ENCODE measurements at regions not wholly inside any gene's neighbourhood (a gene's known extent, or its start where the extent isn't known, plus 50 kb on each side); places are given as distances from the start of the nearest gene placed in this dataset.

- TF ChIP-seq ZNF274 (IDR thresholded peaks at IDR 0.05; ENCODE audit: low read length) (no peak), ZNF274 (tag by site-specific recombination; IDR thresholded peaks at IDR 0.05; ENCODE audit: borderline replicate concordance) (no peak), ZNF664 (tag by site-specific recombination; IDR thresholded peaks at IDR 0.05) (no peak), ZBTB1 (tag by site-specific recombination; IDR thresholded peaks at IDR 0.05) (no peak)
- TF ChIP-seq, protein P1, sequence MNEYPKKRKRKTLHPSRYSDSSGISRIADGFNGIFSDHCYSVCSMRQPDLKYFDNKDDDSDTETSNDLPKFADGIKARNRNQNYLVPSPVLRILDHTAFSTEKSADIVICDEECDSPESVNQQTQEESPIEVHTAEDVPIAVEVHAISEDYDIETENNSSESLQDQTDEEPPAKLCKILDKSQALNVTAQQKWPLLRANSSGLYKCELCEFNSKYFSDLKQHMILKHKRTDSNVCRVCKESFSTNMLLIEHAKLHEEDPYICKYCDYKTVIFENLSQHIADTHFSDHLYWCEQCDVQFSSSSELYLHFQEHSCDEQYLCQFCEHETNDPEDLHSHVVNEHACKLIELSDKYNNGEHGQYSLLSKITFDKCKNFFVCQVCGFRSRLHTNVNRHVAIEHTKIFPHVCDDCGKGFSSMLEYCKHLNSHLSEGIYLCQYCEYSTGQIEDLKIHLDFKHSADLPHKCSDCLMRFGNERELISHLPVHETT (tag by site-specific recombination; IDR thresholded peaks at IDR 0.05), result no peak
- TF ChIP-seq, protein P2, sequence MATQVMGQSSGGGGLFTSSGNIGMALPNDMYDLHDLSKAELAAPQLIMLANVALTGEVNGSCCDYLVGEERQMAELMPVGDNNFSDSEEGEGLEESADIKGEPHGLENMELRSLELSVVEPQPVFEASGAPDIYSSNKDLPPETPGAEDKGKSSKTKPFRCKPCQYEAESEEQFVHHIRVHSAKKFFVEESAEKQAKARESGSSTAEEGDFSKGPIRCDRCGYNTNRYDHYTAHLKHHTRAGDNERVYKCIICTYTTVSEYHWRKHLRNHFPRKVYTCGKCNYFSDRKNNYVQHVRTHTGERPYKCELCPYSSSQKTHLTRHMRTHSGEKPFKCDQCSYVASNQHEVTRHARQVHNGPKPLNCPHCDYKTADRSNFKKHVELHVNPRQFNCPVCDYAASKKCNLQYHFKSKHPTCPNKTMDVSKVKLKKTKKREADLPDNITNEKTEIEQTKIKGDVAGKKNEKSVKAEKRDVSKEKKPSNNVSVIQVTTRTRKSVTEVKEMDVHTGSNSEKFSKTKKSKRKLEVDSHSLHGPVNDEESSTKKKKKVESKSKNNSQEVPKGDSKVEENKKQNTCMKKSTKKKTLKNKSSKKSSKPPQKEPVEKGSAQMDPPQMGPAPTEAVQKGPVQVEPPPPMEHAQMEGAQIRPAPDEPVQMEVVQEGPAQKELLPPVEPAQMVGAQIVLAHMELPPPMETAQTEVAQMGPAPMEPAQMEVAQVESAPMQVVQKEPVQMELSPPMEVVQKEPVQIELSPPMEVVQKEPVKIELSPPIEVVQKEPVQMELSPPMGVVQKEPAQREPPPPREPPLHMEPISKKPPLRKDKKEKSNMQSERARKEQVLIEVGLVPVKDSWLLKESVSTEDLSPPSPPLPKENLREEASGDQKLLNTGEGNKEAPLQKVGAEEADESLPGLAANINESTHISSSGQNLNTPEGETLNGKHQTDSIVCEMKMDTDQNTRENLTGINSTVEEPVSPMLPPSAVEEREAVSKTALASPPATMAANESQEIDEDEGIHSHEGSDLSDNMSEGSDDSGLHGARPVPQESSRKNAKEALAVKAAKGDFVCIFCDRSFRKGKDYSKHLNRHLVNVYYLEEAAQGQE (tag by site-specific recombination; IDR thresholded peaks at IDR 0.05), result no peak
These were observed 372.1 kb upstream of the PBX1 start for GRCh38 chr1:164186881-164187280.

All from HEK293 (cell line).